Progenitor cell of endocrine pancreas (in vitro differentiated cells): ENCODE measurements at regions not wholly inside any gene's neighbourhood (a gene's known extent, or its start where the extent isn't known, plus 50 kb on each side); places are given as distances from the start of the nearest gene placed in this dataset.

Experiments used
- DNase-seq: peaks from one replicate; pipeline ENCODE4 v3.0.0; 2021; ENCODE audit warnings: low spot score; ENCODE audit not compliant: unreplicated experiment
- H3K27ac Mint-ChIP-seq: 2 replicates; pipeline ENCODE4 v1.8.0; 2021; ENCODE audit warnings: mild to moderate bottlenecking, moderate library complexity, mixed read lengths
- H3K27me3 Mint-ChIP-seq: 2 replicates; pipeline ENCODE4 v1.8.0; 2021; ENCODE audit warnings: mixed read lengths
- H3K36me3 Mint-ChIP-seq: 2 replicates; pipeline ENCODE4 v1.8.0; 2022; ENCODE audit warnings: mixed read lengths; ENCODE audit not compliant: insufficient read depth
- H3K4me1 Mint-ChIP-seq: 2 replicates; pipeline ENCODE4 v1.8.0; 2021; ENCODE audit warnings: low read depth, mixed read lengths
- H3K4me3 Mint-ChIP-seq: 2 replicates; pipeline ENCODE4 v1.8.0; 2021; ENCODE audit warnings: low read depth, mild to moderate bottlenecking, moderate library complexity, mixed read lengths
- H3K9me3 Mint-ChIP-seq: 2 replicates; pipeline ENCODE4 v1.8.0; 2021; ENCODE audit warnings: low read depth, mixed read lengths
- TF ChIP-seq, protein P1 (sequence below): fragments of 200-600 bp; sonication (generic); IDR thresholded peaks from one replicate; pipeline ENCODE4 v1.5.0; 2021; ENCODE audit warnings: antibody characterized with exemption, mild to moderate bottlenecking; ENCODE audit not compliant: unreplicated experiment

DNA sequence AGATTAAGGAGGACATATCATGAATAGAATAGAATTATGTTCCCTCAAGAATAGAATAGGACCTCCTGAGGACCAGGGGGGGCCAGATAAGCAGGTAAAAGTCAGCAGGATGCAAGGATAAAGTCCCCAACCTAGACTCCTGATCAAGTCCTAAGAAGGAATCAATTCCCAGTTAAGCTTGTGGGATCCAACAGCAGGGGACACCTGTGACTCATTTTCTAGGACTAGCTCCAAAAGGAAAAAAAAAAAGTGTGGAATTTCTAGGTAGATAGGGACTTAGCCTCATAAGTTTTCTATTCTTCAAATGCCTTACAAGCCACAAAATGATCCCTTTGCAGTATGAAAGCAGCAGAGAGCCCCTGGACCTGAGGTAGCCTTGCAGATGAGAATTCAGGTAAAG, 336.2 kb downstream of the WDR11 start:
- Mint-ChIP-seq H3K9me3 (peaks cover 4% of the 10 kb centered on the region), H3K27ac (no peak overlapping the region), H3K27me3 (no peaks in the 10 kb centered on the region), H3K4me1 (peaks cover 21% of the 10 kb centered on the region), H3K36me3 (no peaks in the 10 kb centered on the region), H3K4me3 (no peak overlapping the region)
- TF ChIP-seq, protein P1, sequence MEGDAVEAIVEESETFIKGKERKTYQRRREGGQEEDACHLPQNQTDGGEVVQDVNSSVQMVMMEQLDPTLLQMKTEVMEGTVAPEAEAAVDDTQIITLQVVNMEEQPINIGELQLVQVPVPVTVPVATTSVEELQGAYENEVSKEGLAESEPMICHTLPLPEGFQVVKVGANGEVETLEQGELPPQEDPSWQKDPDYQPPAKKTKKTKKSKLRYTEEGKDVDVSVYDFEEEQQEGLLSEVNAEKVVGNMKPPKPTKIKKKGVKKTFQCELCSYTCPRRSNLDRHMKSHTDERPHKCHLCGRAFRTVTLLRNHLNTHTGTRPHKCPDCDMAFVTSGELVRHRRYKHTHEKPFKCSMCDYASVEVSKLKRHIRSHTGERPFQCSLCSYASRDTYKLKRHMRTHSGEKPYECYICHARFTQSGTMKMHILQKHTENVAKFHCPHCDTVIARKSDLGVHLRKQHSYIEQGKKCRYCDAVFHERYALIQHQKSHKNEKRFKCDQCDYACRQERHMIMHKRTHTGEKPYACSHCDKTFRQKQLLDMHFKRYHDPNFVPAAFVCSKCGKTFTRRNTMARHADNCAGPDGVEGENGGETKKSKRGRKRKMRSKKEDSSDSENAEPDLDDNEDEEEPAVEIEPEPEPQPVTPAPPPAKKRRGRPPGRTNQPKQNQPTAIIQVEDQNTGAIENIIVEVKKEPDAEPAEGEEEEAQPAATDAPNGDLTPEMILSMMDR, result no peak
- no peak for DNase-seq

DNA sequence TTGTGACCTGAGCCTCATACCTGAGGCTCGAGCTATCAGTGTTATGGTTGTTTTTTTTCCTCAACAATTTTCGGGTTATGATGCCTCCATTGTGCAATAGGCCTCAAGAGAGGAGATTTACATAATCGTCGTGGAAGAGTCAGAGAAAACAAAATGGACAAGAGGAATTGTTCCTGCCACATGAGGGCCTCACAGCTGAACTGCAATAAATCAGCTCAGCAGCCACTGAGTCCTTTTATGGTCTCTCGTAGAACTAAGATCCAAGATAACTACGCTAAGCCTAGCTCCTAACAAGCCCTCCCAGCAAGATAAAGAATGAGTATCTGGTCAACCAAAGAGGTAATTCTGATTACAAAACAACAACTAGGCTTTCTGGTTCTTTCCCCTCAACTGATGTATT, 336.8 kb downstream of the WDR11 start:
- no peaks in the 10 kb centered on the region for H3K27me3 Mint-ChIP-seq
- peak overlapping the region; percentile 36 for H3K27ac Mint-ChIP-seq
- H3K9me3 Mint-ChIP-seq, result peaks cover 6% of the 10 kb centered on the region
- no peaks in the 10 kb centered on the region for H3K36me3 Mint-ChIP-seq
- H3K4me3 Mint-ChIP-seq, result no peak overlapping the region
- TF ChIP-seq, protein P1, result peak; percentile 14
- H3K4me1 Mint-ChIP-seq, result peaks cover 21% of the 10 kb centered on the region
- DNase-seq, result no peak

DNA sequence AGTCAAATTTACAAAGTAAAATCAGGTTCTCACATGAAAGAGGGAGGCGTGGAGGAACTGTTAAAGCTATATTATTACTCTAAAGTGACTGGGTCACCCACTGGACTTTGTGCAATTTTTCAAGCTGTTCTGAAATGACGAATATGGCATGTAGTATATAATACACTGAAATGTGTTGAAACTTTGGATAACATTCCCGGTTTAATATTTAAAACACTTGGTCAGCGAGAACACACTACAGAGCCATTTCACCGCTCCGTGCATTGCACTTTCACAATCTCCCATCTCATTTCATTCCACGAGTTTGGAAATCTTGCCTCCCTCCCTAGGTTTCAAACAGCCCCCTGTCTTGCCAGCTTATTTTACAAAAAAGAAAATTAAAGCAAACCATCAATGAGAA, 337.9 kb downstream of the WDR11 start:
- DNase-seq, result no peak
- Mint-ChIP-seq H3K27me3 (no peaks in the 10 kb centered on the region), H3K4me1 (peaks cover 21% of the 10 kb centered on the region), H3K4me3 (no peak overlapping the region), H3K27ac (peak overlapping the region; percentile 50), H3K9me3 (peaks cover 6% of the 10 kb centered on the region), H3K36me3 (no peaks in the 10 kb centered on the region)
- TF ChIP-seq, protein P1, result no peak

DNA sequence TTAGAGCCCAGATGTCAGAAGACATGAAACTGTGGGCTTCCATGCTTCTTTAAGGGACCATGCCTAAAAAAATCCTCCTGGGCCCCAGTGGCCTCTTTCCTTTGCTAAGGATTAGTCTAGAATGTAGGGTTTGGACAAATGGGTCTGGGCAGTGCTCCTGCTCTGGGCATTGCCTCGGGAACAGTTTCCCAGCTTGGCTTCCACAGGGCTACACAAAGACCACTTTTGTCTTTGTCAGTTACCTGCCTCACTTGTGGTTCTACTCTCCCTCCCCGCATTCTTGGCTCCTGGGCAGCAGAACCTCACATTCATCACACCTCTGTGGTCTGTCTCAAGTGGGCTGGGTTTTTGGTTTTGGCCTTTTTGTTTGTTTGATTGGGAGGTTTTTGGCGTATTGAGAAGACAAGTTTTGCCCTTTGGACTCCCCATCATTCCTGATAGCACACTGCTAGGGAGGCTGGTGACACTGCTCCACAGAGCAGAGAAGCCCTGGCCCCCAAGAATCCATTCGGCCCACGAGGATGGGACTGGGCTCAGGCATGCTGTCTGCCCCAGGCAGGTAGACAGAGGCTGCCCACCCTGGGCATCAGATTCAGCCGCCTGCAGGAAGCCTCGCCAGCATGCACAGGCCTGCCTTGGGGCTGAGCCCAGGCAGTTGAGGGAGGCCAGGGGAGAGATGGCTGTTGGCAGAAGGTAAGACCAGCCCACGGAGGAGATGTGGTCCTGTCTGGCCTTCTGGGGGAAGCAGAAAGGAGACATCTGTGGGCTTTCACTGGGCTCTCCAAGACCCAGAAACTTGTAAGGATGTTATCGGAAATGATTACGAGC, 343.7 kb downstream of the WDR11 start:
- Mint-ChIP-seq H3K27ac (peak overlapping the region; percentile 2), H3K9me3 (peaks cover 6% of the 10 kb centered on the region), H3K27me3 (no peaks in the 10 kb centered on the region), H3K36me3 (no peaks in the 10 kb centered on the region), H3K4me3 (no peak overlapping the region), H3K4me1 (peaks cover 15% of the 10 kb centered on the region)
- TF ChIP-seq, protein P1, result no peak
- DNase-seq, result no peak

DNA sequence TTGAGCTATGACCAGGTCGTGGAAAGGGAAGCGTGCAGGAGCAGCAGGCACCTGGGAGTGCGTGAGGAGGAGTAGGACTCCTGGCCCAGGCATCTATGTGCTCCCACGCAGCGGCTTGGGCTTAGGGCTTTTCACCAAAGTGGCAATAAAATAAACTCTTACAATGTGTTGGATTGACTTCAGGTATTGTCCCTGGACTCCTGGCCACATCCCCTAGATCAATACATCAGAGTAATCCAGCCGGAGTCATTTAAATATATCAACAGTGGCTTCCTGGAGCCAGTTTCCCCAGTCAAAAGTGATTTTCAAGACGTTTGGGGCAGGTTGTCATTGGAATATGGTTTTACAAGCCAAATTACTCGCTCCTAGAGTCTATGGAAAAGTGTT, 344.4 kb downstream of the WDR11 start:
- DNase-seq, result no peak
- peaks cover 15% of the 10 kb centered on the region for H3K4me1 Mint-ChIP-seq
- H3K4me3 Mint-ChIP-seq, result no peak overlapping the region
- H3K27ac Mint-ChIP-seq, result no peak overlapping the region
- peaks cover 2% of the 10 kb centered on the region for H3K27me3 Mint-ChIP-seq
- TF ChIP-seq, protein P1, result no peak
- H3K36me3 Mint-ChIP-seq, result no peaks in the 10 kb centered on the region
- peaks cover 9% of the 10 kb centered on the region for H3K9me3 Mint-ChIP-seq
